GM21381 (cell line): ENCODE measurements at regions not wholly inside any gene's neighbourhood (a gene's known extent, or its start where the extent isn't known, plus 50 kb on each side); places are given as distances from the start of the nearest gene placed in this dataset.

Source experiments
- ATAC-seq: cut with Tn5 transposase; IDR thresholded peaks from one replicate; pipeline ENCODE4 v1.9.1; 2021; ENCODE audit warnings: mild to moderate bottlenecking, moderate library complexity; ENCODE audit not compliant: unreplicated experiment

GRCh38 chr5:118692811-118693342 lies 295.5 kb downstream of the DTWD2 start:
- no peak for ATAC-seq

GRCh38 chr5:118687661-118688621 lies 300.4 kb downstream of the DTWD2 start:
- ATAC-seq = peak; percentile 52

- no peak for ATAC-seq
Measured at GRCh38 chr5:118687100-118687499, 301.2 kb downstream of the DTWD2 start.

GRCh38 chr5:118681655-118682054 lies 306.7 kb downstream of the DTWD2 start:
- no peak for ATAC-seq

- ATAC-seq = no peak
Measured at GRCh38 chr5:118679264-118679940, 308.9 kb downstream of the DTWD2 start.

- ATAC-seq = no peak
Measured at GRCh38 chr5:118678746-118679145, 309.6 kb downstream of the DTWD2 start.

- ATAC-seq = no peak
Measured at GRCh38 chr5:118675247-118675646, 313.1 kb downstream of the DTWD2 start.

GRCh38 chr5:118657576-118657975 lies 330.8 kb downstream of the DTWD2 start:
- no peak for ATAC-seq

- no peak for ATAC-seq
Measured at GRCh38 chr5:118653872-118654271, 334.5 kb downstream of the DTWD2 start.

GRCh38 chr5:118653183-118653582 lies 335.2 kb downstream of the DTWD2 start:
- ATAC-seq = no peak

GRCh38 chr5:118651002-118651401 lies 337.3 kb downstream of the DTWD2 start:
- no peak for ATAC-seq

- no peak for ATAC-seq
Measured at GRCh38 chr5:118647587-118647986, 340.8 kb downstream of the DTWD2 start.

- ATAC-seq = no peak
Measured at GRCh38 chr5:118646917-118647316, 341.4 kb downstream of the DTWD2 start.

- no peak for ATAC-seq
Measured at GRCh38 chr5:118637947-118638670, 350.2 kb downstream of the DTWD2 start.

- no peak for ATAC-seq
Measured at GRCh38 chr5:118628660-118629354, 359.5 kb downstream of the DTWD2 start.

- no peak for ATAC-seq
Measured at GRCh38 chr5:118620233-118620632, 368.1 kb downstream of the DTWD2 start.

GRCh38 chr5:118619823-118620222 lies 368.5 kb downstream of the DTWD2 start:
- ATAC-seq = no peak

GRCh38 chr5:118616281-118616680 lies 372.1 kb downstream of the DTWD2 start:
- peak; percentile 60 for ATAC-seq

- no peak for ATAC-seq
Measured at GRCh38 chr5:118614731-118615456, 373.5 kb downstream of the DTWD2 start.
